HK-2 (cell line): ENCODE measurements at regions not wholly inside any gene's neighbourhood (a gene's known extent, or its start where the extent isn't known, plus 50 kb on each side); places are given as distances from the start of the nearest gene placed in this dataset.
"Not testable (repeated sequence)": the region's sequence is repeated elsewhere in the genome, so short reads cannot be mapped to it uniquely, and the experiment has no call there.

Source experiments
- DNase-seq: peaks from one replicate; pipeline ENCODE4 v3.0.0-alpha.2; 2018; ENCODE audit not compliant: unreplicated experiment

GRCh38 chrX:123083924-123084323, 100.2 kb upstream of the GRIA3 start:
- no peak for DNase-seq

GRCh38 chrX:123084797-123085196, 99.3 kb upstream of the GRIA3 start:
- no peak for DNase-seq

- DNase-seq = no peak
Observed at GRCh38 chrX:123085311-123085940, 98.7 kb upstream of the GRIA3 start.

- no peak for DNase-seq
Observed at GRCh38 chrX:123086768-123087167, 97.3 kb upstream of the GRIA3 start.

- no peak for DNase-seq
Observed at GRCh38 chrX:123087326-123087725, 96.8 kb upstream of the GRIA3 start.

GRCh38 chrX:123088331-123088730, 95.7 kb upstream of the GRIA3 start:
- DNase-seq = no peak

- DNase-seq = no peak
Observed at GRCh38 chrX:123088930-123089329, 95.1 kb upstream of the GRIA3 start.

GRCh38 chrX:123093792-123094191, 90.3 kb upstream of the GRIA3 start:
- DNase-seq = no peak

- no peak for DNase-seq
Observed at GRCh38 chrX:123108513-123109427, 75.3 kb upstream of the GRIA3 start.

- peak; percentile 1 for DNase-seq
Observed at GRCh38 chrX:123121241-123121640, 62.8 kb upstream of the GRIA3 start.

- not testable (repeated sequence) for DNase-seq
Observed at GRCh38 chrX:123129805-123130204, 54.3 kb upstream of the GRIA3 start.
